ENCODE measurements at regions not wholly inside any gene's neighbourhood (a gene's known extent, or its start where the extent isn't known, plus 50 kb on each side); places are given as distances from the start of the nearest gene placed in this dataset.

GRCh38 chr15:95979286-95979685, 351.2 kb upstream of the NR2F2 start:
- no peak overlapping the region for H3K4me3 ChIP-seq
- intact Hi-C loops (cut with DNase I) = no loop called here
- no peak for TF ChIP-seq POLR2A (IDR thresholded peaks at IDR 0.05)
- no peak overlapping the region for H3K27ac ChIP-seq
- WGBS, 4 donors = 92 to 95% (median 93%) methylated on average over 3 of the region's 3 CpGs
- H3K36me3 ChIP-seq (replicated peaks in 1 of 2) = no peaks in the 10 kb centered on the region
- no peak for DNase-seq
- H3K4me1 ChIP-seq (replicated peaks in 1 of 2) = no peaks in the 10 kb centered on the region
- no peaks in the 10 kb centered on the region for H3K27me3 ChIP-seq
- H3K9me3 ChIP-seq (replicated peaks in 1 of 3) = no peaks in the 10 kb centered on the region

- intact Hi-C loops (cut with DNase I) = no loop called here
- H3K4me1 ChIP-seq (replicated peaks in 1 of 2) = no peaks in the 10 kb centered on the region
- H3K4me3 ChIP-seq = no peak overlapping the region
- 84 to 93% (median 89%) methylated on average over 6 of the region's 6 CpGs for WGBS, 4 donors
- no peaks in the 10 kb centered on the region for H3K9me3 ChIP-seq (replicated peaks in 1 of 3)
- H3K36me3 ChIP-seq (replicated peaks in 1 of 2) = no peaks in the 10 kb centered on the region
- no peaks in the 10 kb centered on the region for H3K27me3 ChIP-seq
- no peak for DNase-seq
- TF ChIP-seq POLR2A (IDR thresholded peaks at IDR 0.05) = no peak
- no peak for TF ChIP-seq CTCF (IDR thresholded peaks at IDR 0.05)
- no peak overlapping the region for H3K27ac ChIP-seq
Observed at GRCh38 chr15:95981209-95981608, 349.3 kb upstream of the NR2F2 start.

DNA sequence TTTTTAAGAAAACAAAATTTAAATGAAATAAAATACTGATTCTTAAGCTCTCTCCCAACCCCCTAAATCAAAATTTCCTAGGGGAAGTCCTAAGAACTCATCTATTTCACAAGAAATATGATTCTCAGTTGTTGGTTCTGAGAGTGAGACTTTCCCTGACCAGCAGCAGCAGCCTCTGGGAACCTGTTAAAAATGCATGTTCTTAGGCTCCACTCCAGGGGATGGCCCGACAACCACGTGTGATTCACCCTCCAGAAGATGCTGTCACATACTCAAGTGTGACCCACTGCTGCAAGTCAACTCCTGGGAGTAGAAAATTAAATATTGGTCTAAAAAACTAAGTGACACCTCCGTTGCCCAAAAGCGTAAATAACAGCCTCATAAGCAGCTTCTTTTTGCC, 343.2 kb upstream of the NR2F2 start:
- WGBS, 4 donors = 62 to 86% (median 72%) methylated on average over 4 of the region's 4 CpGs
- Histone ChIP-seq H3K36me3 (replicated peaks in 1 of 2) (no peaks in the 10 kb centered on the region), H3K27me3 (no peaks in the 10 kb centered on the region), H3K4me3 (no peak overlapping the region), H3K4me1 (replicated peaks in 1 of 2) (no peaks in the 10 kb centered on the region), H3K9me3 (replicated peaks in 1 of 3) (no peaks in the 10 kb centered on the region), H3K27ac (no peak overlapping the region)
- TF ChIP-seq CTCF (IDR thresholded peaks at IDR 0.05) (no peak), POLR2A (IDR thresholded peaks at IDR 0.05) (no peak)
- intact Hi-C loops (cut with DNase I) = no loop called here
- no peak for DNase-seq

GRCh38 chr15:95987886-95988573, 342.5 kb upstream of the NR2F2 start:
- Histone ChIP-seq H3K4me3 (no peak overlapping the region), H3K27ac (no peak overlapping the region), H3K27me3 (no peaks in the 10 kb centered on the region), H3K9me3 (replicated peaks in 1 of 3) (no peaks in the 10 kb centered on the region), H3K4me1 (replicated peaks in 1 of 2) (no peaks in the 10 kb centered on the region), H3K36me3 (replicated peaks in 1 of 2) (no peaks in the 10 kb centered on the region)
- no peak for DNase-seq
- TF ChIP-seq CTCF (IDR thresholded peaks at IDR 0.05) (no peak), POLR2A (IDR thresholded peaks at IDR 0.05) (no peak)
- intact Hi-C loops (cut with DNase I) = no loop called here
- 58 to 76% (median 70%) methylated on average over 3 of the region's 3 CpGs for WGBS, 4 donors

- Histone ChIP-seq H3K36me3 (replicated peaks in 1 of 2) (no peaks in the 10 kb centered on the region), H3K4me1 (replicated peaks in 1 of 2) (no peaks in the 10 kb centered on the region), H3K4me3 (no peak overlapping the region), H3K27ac (no peak overlapping the region), H3K9me3 (replicated peaks in 1 of 3) (no peaks in the 10 kb centered on the region), H3K27me3 (no peaks in the 10 kb centered on the region)
- peak in 3 of 7 donors; percentile 9 to 15 (median 12) for DNase-seq
- TF ChIP-seq POLR2A (IDR thresholded peaks at IDR 0.05) (no peak), CTCF (IDR thresholded peaks at IDR 0.05) (no peak)
- 70 to 84% (median 74%) methylated on average over 4 of the region's 4 CpGs for WGBS, 4 donors
- intact Hi-C loops (cut with DNase I) = no loop called here
Observed at GRCh38 chr15:95988574-95988887, 342.0 kb upstream of the NR2F2 start.
